ENCODE measurements at regions not wholly inside any gene's neighbourhood (a gene's known extent, or its start where the extent isn't known, plus 50 kb on each side); places are given as distances from the start of the nearest gene placed in this dataset.
"Not testable (repeated sequence)": the region's sequence is repeated elsewhere in the genome, so short reads cannot be mapped to it uniquely, and the experiment has no call there.

GRCh38 chr1:242674951-242675645, 150.6 kb upstream of the PLD5 start (continued):
- TF ChIP-seq ZNF280D (CRISPR knock-in tag; IDR thresholded peaks at IDR 0.05) = no peak
- TF ChIP-seq MAFG (CRISPR knock-in tag; IDR thresholded peaks at IDR 0.05) = no peak
- no peak for TF ChIP-seq JUNB (CRISPR knock-in tag; IDR thresholded peaks at IDR 0.05; ENCODE audit: borderline replicate concordance)
- no peak for TF ChIP-seq ATAD3A (CRISPR knock-in tag; IDR thresholded peaks at IDR 0.05)
- no peak for TF ChIP-seq BCL6 (CRISPR knock-in tag; IDR thresholded peaks at IDR 0.05)
- TF ChIP-seq RFXAP (CRISPR knock-in tag; IDR thresholded peaks at IDR 0.05; ENCODE audit: borderline replicate concordance) = no peak
- TF ChIP-seq PAX8 (CRISPR knock-in tag; IDR thresholded peaks at IDR 0.05; ENCODE audit: borderline replicate concordance) = no peak
- no peak for TF ChIP-seq ZKSCAN5 (CRISPR knock-in tag; IDR thresholded peaks at IDR 0.05)

- FAIRE-seq = no peak
- H2AFZ ChIP-seq (ENCODE audit: low read length) = no peak overlapping the region
- no peaks in the 10 kb centered on the region for H3K9me3 ChIP-seq (ENCODE audit: low read length)
- H3K36me3 ChIP-seq (replicated peaks in 1 of 2; ENCODE audit: control insufficient read depth in 1 of 2, insufficient read depth in 2 of 2, low read length in 2 of 2) = no peaks in the 10 kb centered on the region
- H4K20me1 ChIP-seq (ENCODE audit: insufficient read depth, low read length) = no peaks in the 10 kb centered on the region
- intact Hi-C loops (cut with micrococcal nuclease; ENCODE audit: unreplicated experiment) = no loop called here
- no TSS peak for BruUV-seq (replicated peaks)
- TF ChIP-seq MED1 (CRISPR knock-in tag; IDR thresholded peaks at IDR 0.05) (no peak), ETV5 (CRISPR knock-in tag; IDR thresholded peaks at IDR 0.05; ENCODE audit: borderline replicate concordance) (no peak), ZNF33B (CRISPR knock-in tag; IDR thresholded peaks at IDR 0.05) (no peak)
- 28% methylated on average over 2 of the region's 2 CpGs for WGBS (ENCODE audit: low lambda C conversion rate)
- no peak for DNase-seq (ENCODE audit: low spot score)
- no peak overlapping the region for H3K4me2 ChIP-seq (ENCODE audit: low read depth, low read length)
- no peaks in the 10 kb centered on the region for H3K4me1 ChIP-seq (ENCODE audit: insufficient read depth, low read length)
- H3K27ac ChIP-seq (ENCODE audit: extremely low read length, insufficient read depth, low read length) = no peak overlapping the region
- CTCF ChIA-PET (ENCODE audit: low intra/inter-chr PET ratio, low total read pairs) = no interaction called here
- POLR2A ChIA-PET = no interaction called here
- in situ Hi-C loops (cut with HindIII; ENCODE audit: extremely low pct_ligation_motif_present, low pct_unique_long_range_greater_than_20kb) = loop anchor here (25.0 kb wide), 1 partner anchor 639 kb away; no protein-coding TSS in a partner anchor
- no peak for ATAC-seq
- H3K4me3 ChIP-seq (replicated peaks in 1 of 3; ENCODE audit: insufficient read depth in 1 of 3, low read depth in 2 of 3, low read length in 3 of 3) = no peak overlapping the region
- H3K79me2 ChIP-seq (ENCODE audit: insufficient read depth, low read length) = no peaks in the 10 kb centered on the region
- H3K9ac ChIP-seq (ENCODE audit: insufficient read depth, low read depth, low read length) = no peak overlapping the region
- H3K27me3 ChIP-seq (ENCODE audit: control insufficient read depth in 1 of 2, insufficient read depth in 2 of 2, low read length in 2 of 2) = no peaks in the 10 kb centered on the region
Observed at GRCh38 chr1:242673652-242674051, 149.2 kb upstream of the PLD5 start.

- not testable (repeated sequence) for FAIRE-seq; BruUV-seq (replicated peaks)
- in situ Hi-C loops (cut with HindIII; ENCODE audit: extremely low pct_ligation_motif_present, low pct_unique_long_range_greater_than_20kb) = loop anchor here (25.0 kb wide), 1 partner anchor 639 kb away; no protein-coding TSS in a partner anchor
Observed at GRCh38 chr1:242673165-242673564, 148.7 kb upstream of the PLD5 start.

More at GRCh38 chr1:242673165-242673564, 148.7 kb upstream of the PLD5 start:
- ATAC-seq; H3K36me3 ChIP-seq (replicated peaks in 1 of 2; ENCODE audit: control insufficient read depth in 1 of 2, insufficient read depth in 2 of 2, low read length in 2 of 2); H3K9me3 ChIP-seq (ENCODE audit: low read length); POLR2A ChIA-PET; H3K27ac ChIP-seq (ENCODE audit: extremely low read length, insufficient read depth, low read length); H3K4me2 ChIP-seq (ENCODE audit: low read depth, low read length); H3K4me1 ChIP-seq (ENCODE audit: insufficient read depth, low read length); H3K9ac ChIP-seq (ENCODE audit: insufficient read depth, low read depth, low read length); DNase-seq (ENCODE audit: low spot score); H4K20me1 ChIP-seq (ENCODE audit: insufficient read depth, low read length); intact Hi-C loops (cut with micrococcal nuclease; ENCODE audit: unreplicated experiment); H3K4me3 ChIP-seq (replicated peaks in 1 of 3; ENCODE audit: insufficient read depth in 1 of 3, low read depth in 2 of 3, low read length in 3 of 3); H2AFZ ChIP-seq (ENCODE audit: low read length); H3K27me3 ChIP-seq (ENCODE audit: control insufficient read depth in 1 of 2, insufficient read depth in 2 of 2, low read length in 2 of 2); CTCF ChIA-PET (ENCODE audit: low intra/inter-chr PET ratio, low total read pairs); H3K79me2 ChIP-seq (ENCODE audit: insufficient read depth, low read length): not testable (repeated sequence)
- WGBS (ENCODE audit: low lambda C conversion rate) = 33% methylated on average over 4 of the region's 4 CpGs
